Nephron progenitor cell (in vitro differentiated cells): ENCODE measurements at regions not wholly inside any gene's neighbourhood (a gene's known extent, or its start where the extent isn't known, plus 50 kb on each side); places are given as distances from the start of the nearest gene placed in this dataset.

Source experiments
- DNase-seq: peaks from one replicate; pipeline ENCODE4 v3.0.0; 2021
- H3K27ac Mint-ChIP-seq: 2 replicates; pipeline ENCODE4 v1.8.0; 2021; ENCODE audit warnings: mild to moderate bottlenecking, moderate library complexity, mixed read lengths
- H3K27me3 Mint-ChIP-seq: 2 replicates; pipeline ENCODE4 v1.8.0; 2021; ENCODE audit warnings: mild to moderate bottlenecking, low read depth, mixed read lengths; ENCODE audit not compliant: poor library complexity
- H3K36me3 Mint-ChIP-seq: 2 replicates; pipeline ENCODE4 v1.8.0; 2021; ENCODE audit warnings: low read depth, mixed read lengths
- H3K4me1 Mint-ChIP-seq: 2 replicates; pipeline ENCODE4 v1.8.0; 2021; ENCODE audit warnings: mixed read lengths
- H3K4me3 Mint-ChIP-seq: 2 replicates; pipeline ENCODE4 v1.8.0; 2021; ENCODE audit warnings: mild to moderate bottlenecking, moderate library complexity, mixed read lengths
- H3K9me3 Mint-ChIP-seq: 2 replicates; pipeline ENCODE4 v1.8.0; 2021; ENCODE audit warnings: mild to moderate bottlenecking, moderate library complexity, mixed read lengths
- TF ChIP-seq, protein P1 (sequence below): fragments of 200-600 bp; sonication (generic); IDR thresholded peaks from 2 replicates; pipeline ENCODE4 v1.5.0; 2021; ENCODE audit warnings: antibody characterized with exemption

DNA sequence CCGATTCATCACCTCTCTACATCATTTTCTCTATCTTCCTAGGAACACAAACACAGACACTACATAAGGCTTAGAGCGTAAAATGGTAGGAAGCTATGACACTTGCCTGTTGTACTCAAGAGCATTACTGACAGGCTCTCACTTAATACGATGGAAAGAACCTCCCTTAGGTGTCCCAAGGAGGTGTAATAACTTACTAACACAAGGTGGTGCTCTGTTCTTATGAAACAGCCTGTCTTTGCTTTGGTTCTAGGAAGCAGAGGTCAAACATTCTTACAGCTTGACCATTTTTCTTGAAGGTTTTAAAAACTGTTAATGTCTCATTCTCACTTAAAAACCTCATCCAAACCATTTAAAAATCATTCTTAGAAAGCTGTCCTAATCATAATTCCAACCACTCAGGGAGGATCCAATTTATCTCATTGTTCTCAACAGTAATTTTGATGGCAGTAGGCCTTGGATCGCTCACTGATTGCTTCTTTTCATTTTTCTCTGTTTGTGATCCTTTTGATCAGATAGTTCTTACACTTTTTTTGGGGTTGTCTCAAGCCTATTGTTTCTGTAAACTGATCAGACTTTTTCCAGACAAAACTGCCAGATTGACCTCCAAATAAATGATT, 317.8 kb upstream of the AGTR1 start:
- peak; percentile 6 for DNase-seq
- Mint-ChIP-seq H3K9me3 (no peaks in the 10 kb centered on the region), H3K27me3 (no peaks in the 10 kb centered on the region), H3K4me3 (no peak overlapping the region), H3K36me3 (no peaks in the 10 kb centered on the region), H3K4me1 (no peaks in the 10 kb centered on the region), H3K27ac (no peak overlapping the region)
- TF ChIP-seq, protein P1, sequence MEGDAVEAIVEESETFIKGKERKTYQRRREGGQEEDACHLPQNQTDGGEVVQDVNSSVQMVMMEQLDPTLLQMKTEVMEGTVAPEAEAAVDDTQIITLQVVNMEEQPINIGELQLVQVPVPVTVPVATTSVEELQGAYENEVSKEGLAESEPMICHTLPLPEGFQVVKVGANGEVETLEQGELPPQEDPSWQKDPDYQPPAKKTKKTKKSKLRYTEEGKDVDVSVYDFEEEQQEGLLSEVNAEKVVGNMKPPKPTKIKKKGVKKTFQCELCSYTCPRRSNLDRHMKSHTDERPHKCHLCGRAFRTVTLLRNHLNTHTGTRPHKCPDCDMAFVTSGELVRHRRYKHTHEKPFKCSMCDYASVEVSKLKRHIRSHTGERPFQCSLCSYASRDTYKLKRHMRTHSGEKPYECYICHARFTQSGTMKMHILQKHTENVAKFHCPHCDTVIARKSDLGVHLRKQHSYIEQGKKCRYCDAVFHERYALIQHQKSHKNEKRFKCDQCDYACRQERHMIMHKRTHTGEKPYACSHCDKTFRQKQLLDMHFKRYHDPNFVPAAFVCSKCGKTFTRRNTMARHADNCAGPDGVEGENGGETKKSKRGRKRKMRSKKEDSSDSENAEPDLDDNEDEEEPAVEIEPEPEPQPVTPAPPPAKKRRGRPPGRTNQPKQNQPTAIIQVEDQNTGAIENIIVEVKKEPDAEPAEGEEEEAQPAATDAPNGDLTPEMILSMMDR = peak; percentile 50

DNA sequence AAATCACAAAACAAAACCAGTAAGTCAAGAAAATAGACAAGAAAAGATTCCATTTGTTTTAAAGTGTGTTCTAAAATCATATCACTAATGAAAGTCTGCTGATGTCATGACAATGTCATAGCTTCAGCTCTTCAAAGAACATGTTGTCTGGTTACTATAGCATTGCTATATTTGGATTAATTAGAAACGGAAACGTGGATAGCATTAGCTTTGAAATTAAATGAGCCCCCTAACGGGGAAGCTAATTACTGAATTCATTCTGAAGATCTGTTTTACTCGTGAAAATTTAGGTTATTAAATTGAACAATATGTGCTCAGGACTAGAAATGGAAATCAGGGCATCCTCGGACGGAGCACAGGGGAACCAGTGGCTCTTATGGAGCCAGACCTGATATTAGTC, 316.7 kb upstream of the AGTR1 start:
- Mint-ChIP-seq H3K4me3 (no peak overlapping the region), H3K36me3 (no peaks in the 10 kb centered on the region), H3K4me1 (no peaks in the 10 kb centered on the region), H3K9me3 (no peaks in the 10 kb centered on the region), H3K27ac (no peak overlapping the region), H3K27me3 (no peaks in the 10 kb centered on the region)
- no peak for DNase-seq
- TF ChIP-seq, protein P1 = no peak

DNA sequence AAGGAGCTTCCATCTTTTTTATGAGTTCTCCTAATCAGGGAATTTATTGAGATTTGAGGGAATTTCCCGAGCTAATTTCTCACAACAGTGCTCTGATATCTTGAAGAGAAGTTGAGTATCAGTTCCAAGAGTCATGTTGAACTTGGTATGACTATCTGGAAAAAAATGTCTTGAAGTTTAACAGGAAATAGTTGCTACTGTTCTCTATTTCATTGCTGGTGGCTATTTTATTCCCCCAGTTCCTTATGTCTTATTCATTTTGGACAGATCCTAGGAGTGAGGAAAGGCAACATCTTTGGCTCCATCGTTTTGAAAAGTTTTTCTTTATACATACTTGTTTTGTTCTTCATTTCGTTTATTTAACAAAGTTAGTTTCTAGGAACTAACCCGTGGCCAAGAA, 307.8 kb upstream of the AGTR1 start:
- no peaks in the 10 kb centered on the region for H3K9me3 Mint-ChIP-seq
- no peak overlapping the region for H3K27ac Mint-ChIP-seq
- H3K36me3 Mint-ChIP-seq = no peaks in the 10 kb centered on the region
- TF ChIP-seq, protein P1 = no peak
- no peak for DNase-seq
- H3K4me1 Mint-ChIP-seq = peaks cover 6% of the 10 kb centered on the region
- no peak overlapping the region for H3K4me3 Mint-ChIP-seq
- peaks cover 3% of the 10 kb centered on the region for H3K27me3 Mint-ChIP-seq

DNA sequence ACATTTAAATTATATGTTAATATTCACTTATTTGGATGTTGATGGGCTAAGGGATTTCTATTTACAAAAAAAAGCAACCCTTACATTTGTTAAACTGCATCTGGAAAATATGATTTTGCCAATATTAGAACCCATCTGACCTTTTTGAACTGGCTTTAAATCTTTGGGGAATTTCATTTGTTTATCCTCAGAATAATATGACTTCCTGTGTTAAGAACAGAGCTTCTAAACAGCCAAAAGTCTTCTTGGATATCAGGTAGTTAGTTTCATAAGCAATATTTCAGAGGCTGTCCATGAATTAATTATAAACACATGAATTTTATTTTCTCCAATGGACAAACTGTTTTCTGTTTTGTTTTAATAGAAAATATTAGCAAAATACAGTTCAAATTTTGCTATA, 301.9 kb upstream of the AGTR1 start:
- Mint-ChIP-seq H3K27me3 (peaks cover 3% of the 10 kb centered on the region), H3K36me3 (no peaks in the 10 kb centered on the region), H3K4me1 (peaks cover 11% of the 10 kb centered on the region), H3K4me3 (no peak overlapping the region), H3K9me3 (no peaks in the 10 kb centered on the region), H3K27ac (no peak overlapping the region)
- TF ChIP-seq, protein P1 = no peak
- DNase-seq = no peak

DNA sequence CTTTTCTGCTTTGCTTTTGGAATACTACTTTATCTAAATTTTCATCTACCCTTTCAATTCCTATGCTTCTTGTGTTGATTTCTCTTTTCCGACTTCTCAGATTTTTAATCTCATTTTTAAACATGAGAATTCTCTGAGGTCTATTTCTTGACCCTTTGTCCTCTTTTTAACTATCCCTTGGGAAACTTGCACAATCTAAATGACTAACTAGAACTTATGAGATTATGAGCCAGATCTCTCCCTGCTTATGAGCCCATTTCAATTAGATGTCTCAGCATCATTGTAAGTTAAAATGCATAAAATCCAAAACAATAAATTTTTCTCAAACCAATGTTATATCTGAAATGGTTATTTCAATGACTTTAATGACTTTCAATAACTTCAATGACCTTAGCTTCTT, 296.9 kb upstream of the AGTR1 start:
- Mint-ChIP-seq H3K36me3 (no peaks in the 10 kb centered on the region), H3K9me3 (no peaks in the 10 kb centered on the region), H3K27ac (no peak overlapping the region), H3K27me3 (no peaks in the 10 kb centered on the region), H3K4me3 (no peak overlapping the region), H3K4me1 (peaks cover 5% of the 10 kb centered on the region)
- DNase-seq = no peak
- TF ChIP-seq, protein P1 = no peak

DNA sequence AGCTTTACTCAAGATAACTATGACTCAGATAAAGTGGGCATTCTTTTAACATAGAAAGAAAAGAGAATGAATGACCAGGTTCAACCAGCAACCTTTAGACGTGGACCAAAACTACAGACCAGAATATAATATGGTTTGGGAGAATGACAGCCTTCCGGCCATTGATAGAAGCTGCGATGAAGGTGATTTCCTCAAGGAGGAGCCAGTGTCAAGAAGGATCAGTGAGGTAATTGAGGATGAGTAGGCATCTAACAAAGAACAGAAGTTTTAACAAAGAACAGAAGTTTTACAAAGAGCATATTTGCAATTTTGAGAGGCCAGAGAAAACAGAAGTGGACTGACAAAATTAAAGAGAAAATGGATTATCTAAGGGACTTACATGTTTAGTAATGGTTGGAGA, 289.0 kb upstream of the AGTR1 start:
- TF ChIP-seq, protein P1 = no peak
- Mint-ChIP-seq H3K27me3 (no peaks in the 10 kb centered on the region), H3K4me3 (no peak overlapping the region), H3K4me1 (no peaks in the 10 kb centered on the region), H3K27ac (no peak overlapping the region), H3K9me3 (peaks cover 29% of the 10 kb centered on the region), H3K36me3 (peaks cover 4% of the 10 kb centered on the region)
- no peak for DNase-seq
